Esophagus squamous epithelium (tissue), 5 donors: ENCODE measurements at regions not wholly inside any gene's neighbourhood (a gene's known extent, or its start where the extent isn't known, plus 50 kb on each side); places are given as distances from the start of the nearest gene placed in this dataset.

Experiments used
- DNase-seq: peaks from one replicate; lab custom pipeline; 2025; lab: John Stamatoyannopoulos, UW
- H3K27ac ChIP-seq, 4 donors: fragments of 200-600 bp; sonication (generic); one replicate each; pipeline ENCODE4 v1.5.1; 2016 to 2019; ENCODE audit warnings: mild to moderate bottlenecking in 1 of 4
- H3K27me3 ChIP-seq, 4 donors: fragments of 200-600 bp; sonication (generic); 1 replicate in 3 of 4; 2 replicates in 1 of 4; pipeline versions ENCODE4 v1.5.1 to v1.6.0; 2017 to 2021; ENCODE audit warnings: antibody characterized with exemption in 1 of 4
- H3K36me3 ChIP-seq, 3 donors: fragments of 200-600 bp; sonication (generic); one replicate each; pipeline ENCODE4 v1.5.1; 2016 to 2019
- H3K4me1 ChIP-seq, 3 donors: fragments of 200-600 bp; sonication (generic); one replicate each; pipeline ENCODE4 v1.5.1; 2017 to 2019
- H3K4me3 ChIP-seq, 4 donors: fragments of 200-600 bp; sonication (generic); 1 replicate in 3 of 4; 2 replicates in 1 of 4; pipeline ENCODE4 v1.5.1; 2016 to 2019; ENCODE audit warnings: mild to moderate bottlenecking in 2 of 4, moderate library complexity in 1 of 4
- H3K9me3 ChIP-seq, 3 donors: fragments of 200-600 bp; sonication (generic); one replicate each; pipeline ENCODE4 v1.5.1; 2016 to 2019
- POLR2A ChIP-seq, 4 donors: fragments of 450-650 bp; IDR thresholded peaks; one replicate each; pipeline ENCODE4 v1.6.1; 2017; ENCODE audit warnings: antibody characterized with exemption in 4 of 4, mild to moderate bottlenecking in 4 of 4, moderate library complexity in 3 of 4
- WGBS, 2 donors: methylation state at CpG; one replicate each; pipeline ENCODE4 v1.1.5; 2018; 5-methylcytosine and 5-hydroxymethylcytosine counted together
- intact Hi-C: fragments of 100-400 bp; cut with DNase I; formaldehyde crosslinking; loops from one replicate; pipeline ENCODE4 v1.15.0; 2022
- TF ChIP-seq, protein P1 (sequence below), 6 experiments: fragments of 450-650 bp in 4 of 6; fragments of 200-600 bp in 2 of 6; sonication (generic) in 2 of 6; IDR thresholded peaks; one replicate each; pipeline ENCODE4 v1.5.1; 2016 to 2019; ENCODE audit warnings: antibody characterized with exemption in 6 of 6, mild to moderate bottlenecking in 4 of 6, moderate library complexity in 4 of 6
- donor health status: DM: yes; HTN: yes; CAD: no.

DNA sequence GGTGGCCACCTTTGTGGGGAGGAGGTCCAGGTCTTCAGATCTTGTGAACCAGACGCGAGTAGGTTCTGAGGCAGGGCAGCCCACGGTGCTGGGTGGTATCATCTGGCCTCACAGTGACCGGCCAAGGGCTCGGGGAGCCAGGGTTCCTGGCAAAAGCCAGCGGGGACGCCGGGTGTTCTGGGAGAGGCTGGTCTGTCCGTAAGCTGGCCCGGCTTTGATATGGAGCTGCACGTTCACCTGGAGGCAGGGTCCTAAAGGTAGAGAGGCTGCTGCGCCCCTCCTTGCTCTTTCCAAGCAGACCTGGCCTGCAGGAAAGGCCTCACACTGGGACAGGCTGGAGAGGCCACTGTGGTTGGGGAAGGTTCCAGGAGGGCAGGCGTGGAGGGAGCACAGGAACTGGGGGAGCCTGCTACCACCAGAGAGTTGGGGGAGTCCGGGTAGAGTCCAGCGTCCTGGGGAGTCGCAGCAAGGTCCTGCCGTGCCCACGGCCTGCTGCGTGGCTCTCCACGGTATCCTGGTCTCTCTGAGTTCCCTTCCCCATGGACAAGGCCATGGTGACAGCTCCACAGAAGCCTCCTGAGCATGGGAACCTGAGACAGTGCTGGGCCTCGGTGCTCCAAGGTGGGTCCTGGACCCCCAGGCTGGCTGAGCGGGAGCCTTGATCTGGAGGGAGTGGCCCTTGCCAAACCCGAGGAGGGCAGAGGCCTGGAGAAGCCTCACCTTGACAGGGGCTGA lies 452.4 kb upstream of the B3GAT1 start:
- DNase-seq: no peak
- Histone ChIP-seq H3K27ac (no peak overlapping the region), H3K4me3 (no peak overlapping the region), H3K9me3 (no peaks in the 10 kb centered on the region), H3K36me3 (no peaks in the 10 kb centered on the region), H3K27me3 (peaks cover 0 to 23% (median 0%) of the 10 kb centered on the region in 4 donors), H3K4me1 (no peaks in the 10 kb centered on the region)
- TF ChIP-seq, protein P1, sequence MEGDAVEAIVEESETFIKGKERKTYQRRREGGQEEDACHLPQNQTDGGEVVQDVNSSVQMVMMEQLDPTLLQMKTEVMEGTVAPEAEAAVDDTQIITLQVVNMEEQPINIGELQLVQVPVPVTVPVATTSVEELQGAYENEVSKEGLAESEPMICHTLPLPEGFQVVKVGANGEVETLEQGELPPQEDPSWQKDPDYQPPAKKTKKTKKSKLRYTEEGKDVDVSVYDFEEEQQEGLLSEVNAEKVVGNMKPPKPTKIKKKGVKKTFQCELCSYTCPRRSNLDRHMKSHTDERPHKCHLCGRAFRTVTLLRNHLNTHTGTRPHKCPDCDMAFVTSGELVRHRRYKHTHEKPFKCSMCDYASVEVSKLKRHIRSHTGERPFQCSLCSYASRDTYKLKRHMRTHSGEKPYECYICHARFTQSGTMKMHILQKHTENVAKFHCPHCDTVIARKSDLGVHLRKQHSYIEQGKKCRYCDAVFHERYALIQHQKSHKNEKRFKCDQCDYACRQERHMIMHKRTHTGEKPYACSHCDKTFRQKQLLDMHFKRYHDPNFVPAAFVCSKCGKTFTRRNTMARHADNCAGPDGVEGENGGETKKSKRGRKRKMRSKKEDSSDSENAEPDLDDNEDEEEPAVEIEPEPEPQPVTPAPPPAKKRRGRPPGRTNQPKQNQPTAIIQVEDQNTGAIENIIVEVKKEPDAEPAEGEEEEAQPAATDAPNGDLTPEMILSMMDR (IDR thresholded peaks at IDR 0.05): no peak
- TF ChIP-seq POLR2A (IDR thresholded peaks at IDR 0.05): no peak
- WGBS, 2 donors: 70 to 79% methylated on average over 2 to 10 of the region's 23 CpGs
- intact Hi-C loops: no loop called here

DNA sequence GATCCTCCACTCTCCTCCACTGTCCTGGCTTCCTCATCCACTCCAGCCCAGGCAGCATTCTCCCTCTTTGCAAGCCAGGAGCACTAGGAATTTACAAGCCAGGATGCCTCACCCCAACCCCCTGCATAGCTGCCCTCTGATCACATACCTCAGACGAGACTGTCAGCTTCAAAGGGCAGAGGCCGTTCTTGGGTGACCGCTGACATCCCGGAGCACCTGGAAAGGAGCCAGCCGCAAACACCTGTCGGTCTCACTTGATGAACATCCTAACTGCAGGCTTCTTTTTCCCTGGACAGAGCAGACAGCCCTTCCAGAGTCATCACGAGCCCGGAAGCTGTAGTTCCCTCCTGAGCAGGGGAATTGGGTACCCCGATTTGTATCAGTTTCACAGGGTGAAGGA lies 451.3 kb upstream of the B3GAT1 start:
- DNase-seq: no peak

DNA sequence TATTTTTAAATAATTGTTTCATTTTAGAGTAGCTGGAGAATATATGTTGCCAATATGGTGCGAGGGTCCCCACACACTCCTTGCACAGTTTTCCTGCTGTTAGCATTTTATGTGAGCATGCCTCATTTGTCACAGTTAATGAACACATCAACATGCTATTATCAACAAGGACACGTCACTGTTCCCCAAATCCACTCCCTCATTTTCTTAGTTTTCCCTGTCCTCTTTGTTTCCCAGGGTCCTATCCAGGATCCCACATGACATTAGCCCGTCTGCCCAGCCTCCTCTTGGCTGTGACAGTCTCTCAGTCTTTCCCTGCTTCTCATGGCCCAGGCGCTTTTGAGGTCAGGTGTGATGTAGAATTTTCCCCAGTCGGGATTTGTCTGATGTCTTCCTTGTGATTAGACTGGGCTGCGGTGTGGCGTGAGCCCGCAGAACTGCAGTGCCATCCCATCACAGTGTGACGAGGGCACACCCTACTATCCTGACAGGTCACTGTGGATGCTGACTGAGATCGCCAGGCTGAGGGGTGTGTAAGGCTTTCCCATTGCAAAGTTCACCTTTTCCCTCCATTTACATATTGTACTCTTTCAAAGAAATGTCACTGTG lies 450.6 kb upstream of the B3GAT1 start:
- no peaks in the 10 kb centered on the region for H3K36me3 ChIP-seq
- WGBS, 2 donors: 42 to 66% methylated on average over 5 to 7 of the region's 10 CpGs
- no peak overlapping the region for H3K4me3 ChIP-seq
- no peaks in the 10 kb centered on the region for H3K4me1 ChIP-seq
- intact Hi-C loops: no loop called here
- no peak for DNase-seq
- TF ChIP-seq, protein P1 (IDR thresholded peaks at IDR 0.05): no peak
- no peak for TF ChIP-seq POLR2A (IDR thresholded peaks at IDR 0.05)
- H3K9me3 ChIP-seq: no peaks in the 10 kb centered on the region
- H3K27me3 ChIP-seq: peaks cover 0 to 27% (median 0%) of the 10 kb centered on the region in 4 donors
- no peak overlapping the region for H3K27ac ChIP-seq

More for the DNA sequence above, 451.3 kb upstream of the B3GAT1 start:
- intact Hi-C loops: no loop called here
- TF ChIP-seq, protein P1 (IDR thresholded peaks at IDR 0.05): no peak
- no peak for TF ChIP-seq POLR2A (IDR thresholded peaks at IDR 0.05)
- Histone ChIP-seq H3K4me1 (no peaks in the 10 kb centered on the region), H3K9me3 (no peaks in the 10 kb centered on the region), H3K4me3 (no peak overlapping the region), H3K27me3 (peaks cover 0 to 27% (median 0%) of the 10 kb centered on the region in 4 donors), H3K36me3 (no peaks in the 10 kb centered on the region), H3K27ac (no peak overlapping the region)
- 0 to 60% methylated on average over 1 of the region's 9 CpGs for WGBS, 2 donors

DNA sequence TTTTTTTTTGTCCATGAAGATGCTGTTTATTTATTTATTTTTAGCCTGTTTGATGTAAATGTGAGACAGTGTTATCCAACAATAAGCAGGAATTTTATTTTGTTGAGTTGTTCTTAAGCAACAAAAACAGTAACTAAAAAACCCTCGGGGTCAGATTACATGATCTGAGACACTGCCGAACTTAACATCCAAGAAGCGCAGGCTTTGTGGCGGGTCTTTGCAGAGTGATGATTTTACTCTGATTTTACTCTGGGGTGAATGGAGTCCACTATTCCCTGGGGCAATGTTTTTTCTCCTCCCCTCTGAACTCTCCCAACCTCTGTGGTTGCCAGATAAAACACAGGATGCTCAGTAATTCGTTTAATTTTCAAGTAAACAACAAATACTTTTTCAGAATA lies 450.1 kb upstream of the B3GAT1 start:
- peaks cover 0 to 25% (median 0%) of the 10 kb centered on the region in 4 donors for H3K27me3 ChIP-seq
- WGBS, 2 donors: 36 to 53% methylated on average over 5 of the region's 5 CpGs
- intact Hi-C loops: no loop called here
- no peak for DNase-seq
- TF ChIP-seq, protein P1 (IDR thresholded peaks at IDR 0.05): no peak
- TF ChIP-seq POLR2A (IDR thresholded peaks at IDR 0.05): no peak
- no peaks in the 10 kb centered on the region for H3K9me3 ChIP-seq
- H3K4me1 ChIP-seq: no peaks in the 10 kb centered on the region
- no peak overlapping the region for H3K4me3 ChIP-seq
- no peak overlapping the region for H3K27ac ChIP-seq
- no peaks in the 10 kb centered on the region for H3K36me3 ChIP-seq

DNA sequence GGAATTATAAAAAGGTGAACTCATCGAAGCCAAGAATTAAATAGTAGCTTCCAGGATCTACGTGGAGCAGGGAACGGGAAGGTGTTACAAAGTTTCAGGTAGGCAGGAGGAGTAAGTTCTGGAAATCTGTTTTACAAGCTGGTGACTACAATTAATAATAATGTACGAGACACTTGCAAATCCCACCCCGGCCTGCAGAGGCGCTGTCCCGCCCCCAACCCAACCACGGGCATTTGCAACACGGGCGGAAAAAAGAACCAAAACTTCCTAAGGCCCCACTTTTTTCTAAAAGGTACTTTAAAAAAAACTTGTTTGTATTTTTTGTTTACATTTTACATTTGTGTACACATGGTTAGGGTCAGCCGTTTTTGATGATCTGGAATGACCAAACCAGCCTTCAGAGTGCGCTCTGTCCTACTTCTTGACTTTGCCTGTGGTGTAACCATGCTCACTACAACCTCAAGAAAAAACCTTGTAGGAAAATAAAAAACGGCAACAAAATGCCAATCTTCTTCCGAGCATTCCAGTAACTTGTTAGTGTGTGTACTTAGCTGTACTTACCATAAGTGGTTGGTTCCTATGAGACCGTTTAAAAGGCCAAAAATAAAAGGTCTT lies 449.6 kb upstream of the B3GAT1 start:
- Histone ChIP-seq H3K36me3 (no peaks in the 10 kb centered on the region), H3K4me1 (no peaks in the 10 kb centered on the region), H3K4me3 (no peak overlapping the region), H3K27ac (no peak overlapping the region), H3K9me3 (no peaks in the 10 kb centered on the region), H3K27me3 (peaks cover 0 to 26% (median 0%) of the 10 kb centered on the region in 4 donors)
- 66 to 69% methylated on average over 15 of the region's 15 CpGs for WGBS, 2 donors
- intact Hi-C loops: no loop called here
- TF ChIP-seq, protein P1 (IDR thresholded peaks at IDR 0.05): no peak
- no peak for TF ChIP-seq POLR2A (IDR thresholded peaks at IDR 0.05)
- no peak for DNase-seq
